Ovary (tissue), 3 donors: ENCODE measurements at regions not wholly inside any gene's neighbourhood (a gene's known extent, or its start where the extent isn't known, plus 50 kb on each side); places are given as distances from the start of the nearest gene placed in this dataset.

Experiments used
- CTCF ChIP-seq, 3 donors: fragments of 450-650 bp in 2 of 3; fragments of 200-600 bp in 1 of 3; IDR thresholded peaks; one replicate each; pipeline versions ENCODE4 v1.5.1 to v1.8.0; 2016 to 2022; ENCODE audit warnings: antibody characterized with exemption in 3 of 3, mild to moderate bottlenecking in 1 of 3
- EP300 ChIP-seq: sonication (generic); formaldehyde crosslinking; IDR thresholded peaks from one replicate; pipeline ENCODE4 v1.6.1; 2017; ENCODE audit warnings: antibody characterized with exemption
- donor health status: DM: no; HTN: no; CAD: no.

- TF ChIP-seq EP300, result no peak
- TF ChIP-seq CTCF (IDR thresholded peaks at IDR 0.05), result no peak
These were observed 680.5 kb downstream of the DSC3 start for GRCh38 chr18:30361864-30362540.
